GM19239 (cell line): ENCODE measurements at regions not wholly inside any gene's neighbourhood (a gene's known extent, or its start where the extent isn't known, plus 50 kb on each side); places are given as distances from the start of the nearest gene placed in this dataset.

Experiments
- DNase-seq: peaks from one replicate; pipeline ENCODE4 v3.0.0; 2011; ENCODE audit warnings: low spot score; ENCODE audit not compliant: insufficient read length
- FAIRE-seq: peaks from 2 replicates; lab custom pipeline; 2011; peaks lifted over from hg19 to GRCh38; lab: Jason Lieb, UNC

- DNase-seq: no peak
- no peak for FAIRE-seq
These were observed 101.0 kb upstream of the DMAC1 start for GRCh38 chr9:7900541-7900940.

- DNase-seq: no peak
- no peak for FAIRE-seq
These were observed 100.2 kb upstream of the DMAC1 start for GRCh38 chr9:7899753-7900152.

GRCh38 chr9:7894231-7894630 is 94.7 kb upstream of the DMAC1 start:
- DNase-seq: no peak

GRCh38 chr9:7892975-7893374 is 93.4 kb upstream of the DMAC1 start:
- DNase-seq: no peak
- no peak for FAIRE-seq

More at GRCh38 chr9:7894231-7894630, 94.7 kb upstream of the DMAC1 start:
- FAIRE-seq: no peak

- FAIRE-seq (no peak), DNase-seq (no peak)
These were observed 80.1 kb upstream of the DMAC1 start for GRCh38 chr9:7879551-7880245.

GRCh38 chr9:7871977-7872730 is 72.6 kb upstream of the DMAC1 start:
- DNase-seq (no peak), FAIRE-seq (no peak)

GRCh38 chr9:7869340-7869739 is 69.8 kb upstream of the DMAC1 start:
- FAIRE-seq (no peak), DNase-seq (no peak)

GRCh38 chr9:7862170-7862569 is 62.6 kb upstream of the DMAC1 start:
- DNase-seq: no peak
- no peak for FAIRE-seq

GRCh38 chr9:7861086-7861485 is 61.5 kb upstream of the DMAC1 start:
- FAIRE-seq: no peak

GRCh38 chr9:7860335-7860709 is 60.7 kb upstream of the DMAC1 start:
- no peak for DNase-seq
- FAIRE-seq: no peak

More at GRCh38 chr9:7861086-7861485, 61.5 kb upstream of the DMAC1 start:
- no peak for DNase-seq

GRCh38 chr9:7859701-7860334 is 60.2 kb upstream of the DMAC1 start:
- FAIRE-seq (no peak), DNase-seq (no peak)

GRCh38 chr9:7858166-7858565 is 58.6 kb upstream of the DMAC1 start:
- FAIRE-seq: no peak
- no peak for DNase-seq

- FAIRE-seq: no peak
- DNase-seq: no peak
These were observed 55.2 kb upstream of the DMAC1 start for GRCh38 chr9:7854763-7855162.
